HG03108 (cell line): ENCODE measurements at regions not wholly inside any gene's neighbourhood (a gene's known extent, or its start where the extent isn't known, plus 50 kb on each side); places are given as distances from the start of the nearest gene placed in this dataset.
"Not testable (repeated sequence)": the region's sequence is repeated elsewhere in the genome, so short reads cannot be mapped to it uniquely, and the experiment has no call there.

Source experiments
- ATAC-seq: cut with Tn5 transposase; IDR thresholded peaks from one replicate; pipeline ENCODE4 v1.9.1; 2021; ENCODE audit warnings: moderate library complexity; ENCODE audit not compliant: unreplicated experiment

DNA sequence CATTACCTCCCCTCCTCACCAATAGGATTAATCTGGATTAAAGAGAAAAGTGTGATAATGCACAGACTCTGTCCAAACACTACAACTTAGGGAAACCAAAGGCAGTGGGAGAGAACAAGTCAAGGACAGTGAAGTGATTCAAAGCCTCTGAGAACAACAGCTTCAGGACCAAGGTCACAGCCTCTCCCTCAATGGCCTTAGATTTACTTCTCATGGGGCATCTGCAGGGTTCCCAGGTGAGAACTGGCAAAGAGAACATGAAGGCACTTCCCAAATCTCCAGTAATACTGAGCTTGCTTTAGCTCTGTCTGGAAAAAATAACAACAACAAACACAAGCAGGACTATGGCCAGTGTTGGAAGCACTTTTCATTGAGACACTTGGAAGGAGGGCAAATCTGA is 99.8 kb upstream of the GOLGA6L22 start:
- ATAC-seq: not testable (repeated sequence)

DNA sequence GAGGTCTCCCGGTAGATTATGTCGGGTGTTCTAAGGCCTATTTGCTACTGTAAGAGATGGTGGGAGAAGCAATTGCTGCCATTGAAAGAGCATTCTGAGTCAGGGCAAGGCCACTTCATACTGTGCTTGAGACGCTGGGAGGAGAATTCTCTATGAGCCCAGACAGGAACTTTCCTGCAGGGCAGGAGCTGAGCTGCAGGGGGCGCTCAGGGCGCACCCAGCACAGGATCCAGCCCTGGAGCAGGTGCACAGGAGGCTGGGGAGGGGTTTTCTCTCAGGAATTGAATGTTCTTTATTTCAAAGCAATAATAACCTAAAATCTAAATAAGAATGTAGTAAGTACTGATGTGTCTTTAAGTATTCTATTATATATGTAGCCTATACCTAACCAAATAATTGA is 99.1 kb upstream of the GOLGA6L22 start:
- ATAC-seq: peak; percentile 50

DNA sequence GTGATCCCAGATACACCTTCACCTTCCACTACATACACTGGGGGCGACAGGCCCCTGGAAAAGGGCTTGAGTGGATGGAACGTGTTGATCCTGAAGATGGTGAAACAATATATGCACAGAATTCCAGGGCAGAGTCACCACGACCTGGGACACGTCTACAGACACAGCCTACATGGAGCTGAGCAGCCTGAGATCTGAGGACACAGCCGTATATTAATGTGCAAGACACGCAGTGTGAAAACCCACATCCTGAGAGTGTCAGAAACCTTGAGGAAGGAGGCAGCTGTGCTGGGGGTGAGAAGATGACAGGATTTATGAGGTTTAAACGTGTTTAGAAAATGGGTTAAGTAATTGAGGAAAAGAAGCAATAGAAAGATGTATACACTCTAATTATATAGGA is 98.0 kb upstream of the GOLGA6L22 start:
- not testable (repeated sequence) for ATAC-seq

DNA sequence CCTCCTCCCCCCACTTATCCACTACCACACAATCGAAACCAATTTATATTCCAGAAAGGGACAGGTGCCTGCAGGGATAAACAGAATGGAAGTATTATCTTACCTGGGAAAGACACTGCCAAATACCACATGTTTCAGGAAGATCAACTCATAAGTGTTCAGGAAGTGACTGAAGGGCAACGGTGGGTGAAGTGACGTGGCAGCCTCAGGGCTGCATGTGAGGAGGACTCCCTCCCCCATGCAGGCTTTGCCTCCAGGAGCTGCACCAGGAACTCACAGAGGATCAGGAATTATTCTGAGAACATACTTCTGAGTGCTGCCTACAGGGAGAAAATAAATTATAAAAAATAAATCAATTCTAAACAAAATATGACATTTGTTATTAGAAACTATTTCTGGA is 96.2 kb upstream of the GOLGA6L22 start:
- not testable (repeated sequence) for ATAC-seq

DNA sequence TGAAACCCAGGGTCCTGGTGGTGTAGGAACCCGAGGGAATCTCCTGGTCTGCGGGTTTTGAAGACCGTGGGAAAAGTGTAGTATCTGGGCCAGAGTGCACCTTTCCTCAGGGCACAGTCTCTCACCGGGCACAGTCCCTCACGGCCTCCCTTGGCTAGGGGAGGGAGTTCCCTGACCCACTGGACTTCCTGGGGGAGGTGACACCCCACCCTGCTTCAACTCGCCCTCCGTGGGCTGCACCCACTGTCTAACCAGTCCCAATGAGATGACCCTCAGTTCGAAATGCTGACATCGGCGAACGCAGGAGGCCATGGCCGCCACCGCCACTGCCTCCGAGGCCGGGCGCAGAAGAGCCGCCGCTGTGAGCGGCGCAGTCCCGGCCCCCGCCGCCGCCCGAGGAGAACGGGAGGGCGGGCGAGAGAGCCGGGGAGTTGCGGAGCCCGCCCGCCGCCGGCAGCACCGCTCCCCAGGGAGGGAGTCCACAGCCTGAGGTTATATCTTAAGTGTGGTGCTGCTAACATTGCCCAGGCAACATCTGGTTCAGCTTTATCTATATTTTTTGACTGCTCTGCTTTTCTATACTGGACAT is 87.4 kb upstream of the GOLGA6L22 start:
- ATAC-seq: not testable (repeated sequence)

DNA sequence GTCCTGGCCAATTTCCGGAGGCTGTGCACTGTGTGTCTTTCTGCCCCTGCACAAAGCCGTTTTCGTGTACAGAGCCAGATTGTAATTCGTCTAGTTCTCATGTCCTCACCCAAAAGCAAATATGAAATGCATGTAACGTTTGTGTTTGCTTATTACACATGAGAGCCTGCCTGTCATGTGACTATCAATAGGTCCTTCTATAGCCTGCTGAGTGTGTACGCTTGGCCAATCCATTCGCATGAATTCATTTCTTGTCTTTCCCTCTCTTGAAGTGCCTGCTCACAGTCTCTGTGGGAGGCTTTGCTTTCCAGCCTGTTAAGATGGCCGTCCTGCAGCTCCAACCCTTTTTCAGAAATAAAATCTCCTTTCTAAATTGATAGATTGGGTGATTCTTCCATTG is 84.2 kb upstream of the GOLGA6L22 start:
- ATAC-seq: not testable (repeated sequence)

DNA sequence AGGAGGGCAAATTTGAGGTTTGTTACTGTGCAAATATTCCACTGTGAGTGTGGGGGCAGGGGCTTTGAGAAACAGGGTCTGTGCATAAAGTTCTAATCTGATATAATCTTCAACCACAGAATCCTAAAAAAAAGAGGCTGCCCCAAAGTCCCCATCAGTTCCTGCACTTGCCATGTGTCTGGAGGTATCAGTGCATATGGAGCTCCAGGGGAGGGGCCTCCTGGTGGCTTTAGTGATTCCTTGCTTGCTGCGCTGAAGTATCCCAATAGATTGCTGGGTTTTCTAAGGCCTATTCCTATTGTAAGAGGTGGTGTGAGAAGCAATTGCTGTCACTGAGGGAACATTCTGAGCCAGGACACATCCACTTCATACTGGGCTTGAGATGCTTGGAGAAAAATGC is 82.9 kb upstream of the GOLGA6L22 start:
- not testable (repeated sequence) for ATAC-seq

DNA sequence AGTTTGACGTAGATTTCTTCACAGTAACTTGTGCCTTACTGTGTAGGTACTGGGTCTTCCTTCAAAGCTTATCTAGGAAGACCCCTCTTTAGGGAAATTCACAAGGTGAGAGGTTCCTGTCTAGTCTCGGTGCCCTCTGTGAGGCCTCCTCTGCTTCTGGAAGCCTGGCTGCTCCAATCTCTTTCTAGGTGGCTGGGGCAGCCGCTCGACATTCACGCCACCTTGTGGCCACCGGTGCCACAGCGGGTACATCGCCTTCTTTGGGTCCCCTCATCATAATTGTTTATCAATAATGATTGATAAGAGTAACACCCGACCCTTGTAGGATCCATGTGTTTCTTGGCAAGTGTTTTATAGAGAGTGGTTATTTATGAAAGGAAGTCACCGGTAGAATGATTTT is 80.8 kb upstream of the GOLGA6L22 start:
- ATAC-seq: not testable (repeated sequence)

DNA sequence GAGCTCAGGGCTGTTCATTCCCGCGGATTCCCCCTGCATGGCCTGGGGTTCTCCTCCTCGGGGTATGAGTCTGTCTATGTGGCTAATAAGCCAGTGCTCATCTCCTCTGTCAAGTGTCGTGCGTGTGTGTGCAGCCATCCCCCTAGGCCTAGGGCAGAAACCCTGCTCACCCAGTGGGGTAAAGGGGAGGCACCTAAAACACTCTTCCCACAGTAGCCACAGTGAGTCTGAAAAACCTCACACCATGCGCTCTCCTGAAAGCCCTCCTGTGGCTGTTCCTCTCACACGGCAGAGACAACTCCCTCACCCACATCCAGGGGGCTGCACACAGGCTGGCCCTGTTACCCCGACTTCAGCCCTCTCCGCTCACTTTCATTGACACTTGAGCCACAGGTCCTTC is 71.0 kb upstream of the GOLGA6L22 start:
- ATAC-seq: not testable (repeated sequence)

DNA sequence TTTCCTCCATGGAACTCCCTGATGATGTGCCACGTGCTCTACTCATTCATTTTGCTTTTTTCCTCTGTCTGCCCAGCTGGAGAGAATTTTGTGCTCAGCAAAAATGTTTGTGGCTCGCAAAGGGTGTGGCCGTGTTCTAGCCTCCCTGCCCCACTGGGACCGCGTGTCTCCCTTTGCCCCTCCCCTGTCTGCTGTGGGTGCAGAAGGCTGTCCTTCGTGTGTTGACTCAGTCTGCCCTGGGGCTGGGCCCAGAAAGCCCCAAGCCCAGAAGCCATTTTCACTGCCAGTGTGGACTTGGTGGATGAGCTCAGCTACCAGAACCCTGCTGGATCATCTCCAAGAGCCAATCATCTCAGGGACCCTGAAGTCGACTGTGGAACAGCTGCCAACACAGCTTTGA is 70.3 kb upstream of the GOLGA6L22 start:
- ATAC-seq: not testable (repeated sequence)

DNA sequence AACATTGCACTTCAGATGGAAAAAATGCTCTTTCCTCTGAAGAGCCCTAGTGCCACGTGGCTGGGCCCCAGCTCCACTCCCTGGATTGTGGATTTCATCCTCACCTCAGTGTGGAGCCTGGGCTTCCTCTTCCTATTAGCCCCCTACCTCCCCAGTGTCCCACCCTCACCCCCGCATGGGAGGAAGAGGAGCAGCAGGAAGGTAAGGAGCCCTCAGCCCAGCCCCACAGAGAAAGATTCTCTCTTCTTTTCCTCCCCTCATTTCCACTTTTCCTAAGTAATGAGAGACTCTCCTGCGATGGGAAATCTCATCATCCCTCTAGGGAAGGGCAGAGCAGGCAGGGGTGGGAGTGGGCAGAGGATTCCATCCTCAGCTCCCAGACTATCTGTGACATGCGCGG is 57.5 kb upstream of the GOLGA6L22 start:
- ATAC-seq: not testable (repeated sequence)

DNA sequence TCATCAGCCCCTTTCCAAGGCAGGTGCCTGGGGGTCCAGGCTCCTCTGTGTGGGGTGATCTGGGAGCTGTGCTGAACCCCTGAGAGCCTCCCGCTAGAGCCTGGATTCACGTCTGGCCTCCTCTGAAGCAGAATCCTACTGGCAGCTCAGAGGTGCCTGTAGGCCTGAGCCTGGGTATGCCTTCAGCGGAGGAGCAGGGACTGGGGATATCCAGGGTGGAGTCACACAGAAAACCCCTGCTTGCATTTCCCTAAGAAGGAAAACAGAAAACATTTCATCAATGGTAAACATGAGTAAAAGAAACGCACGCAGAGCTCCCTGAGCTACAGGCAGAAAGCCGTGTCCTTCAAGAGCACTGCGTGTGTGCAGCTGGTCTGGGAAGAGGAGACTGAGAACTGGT is 57.0 kb upstream of the GOLGA6L22 start:
- not testable (repeated sequence) for ATAC-seq

DNA sequence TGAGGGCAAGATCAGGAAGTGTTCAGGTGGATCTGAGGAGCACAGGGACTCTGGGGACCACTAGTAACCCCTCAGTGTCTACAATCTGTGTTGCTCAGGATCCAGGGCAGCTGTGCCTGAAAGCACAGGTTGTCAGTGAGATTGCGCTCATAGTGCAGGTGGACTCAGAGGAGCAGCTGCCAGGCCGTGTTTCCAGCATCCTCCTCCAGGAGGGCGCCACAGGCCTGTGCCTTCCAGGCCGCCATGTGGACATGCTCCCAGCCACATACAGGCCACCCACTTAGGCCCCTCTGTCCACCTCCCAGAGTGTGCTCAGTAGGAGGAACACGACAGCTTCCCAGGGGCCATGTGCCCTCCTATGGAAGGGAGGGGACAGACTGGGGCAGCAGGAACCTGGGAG is 52.9 kb upstream of the GOLGA6L22 start:
- not testable (repeated sequence) for ATAC-seq
